Posterior vena cava (tissue), 2 donors: ENCODE measurements at regions not wholly inside any gene's neighbourhood (a gene's known extent, or its start where the extent isn't known, plus 50 kb on each side); places are given as distances from the start of the nearest gene placed in this dataset.
"Not testable (repeated sequence)": the region's sequence is repeated elsewhere in the genome, so short reads cannot be mapped to it uniquely, and the experiment has no call there.

ENCODE experiments used
- DNase-seq: peaks from one replicate; pipeline ENCODE4 v3.0.0-alpha.2; 2020; ENCODE audit warnings: low spot score
- intact Hi-C, 2 donors: fragments of 100-400 bp; cut with DNase I; formaldehyde crosslinking; loops; one replicate each; pipeline versions ENCODE4 v1.14.1 to v1.14.2; 2022 to 2023
- donor health status: DM: yes; HTN: yes; CAD: no.
- donor health status: DM: yes; HTN: yes; CAD: no.

GRCh38 chr2:11065833-11066485 is 89.3 kb upstream of the SLC66A3 start:
- intact Hi-C loops, result no loop called here
- DNase-seq, result no peak

GRCh38 chr2:11067221-11068078 is 87.8 kb upstream of the SLC66A3 start:
- intact Hi-C loops, result no loop called here
- no peak for DNase-seq

GRCh38 chr2:11068079-11068741 is 87.1 kb upstream of the SLC66A3 start:
- no peak for DNase-seq
- intact Hi-C loops, result no loop called here

GRCh38 chr2:11068856-11069526 is 86.3 kb upstream of the SLC66A3 start:
- DNase-seq, result no peak
- intact Hi-C loops, result no loop called here

GRCh38 chr2:11069566-11070185 is 85.6 kb upstream of the SLC66A3 start:
- intact Hi-C loops, result no loop called here
- no peak for DNase-seq

- intact Hi-C loops, result no loop called here
- peak; percentile 47 for DNase-seq
These were observed 84.1 kb upstream of the SLC66A3 start for GRCh38 chr2:11071211-11071610.

- intact Hi-C loops, result no loop called here
- DNase-seq, result no peak
These were observed 83.3 kb upstream of the SLC66A3 start for GRCh38 chr2:11071939-11072338.

- no peak for DNase-seq
- intact Hi-C loops, result no loop called here
These were observed 82.7 kb upstream of the SLC66A3 start for GRCh38 chr2:11072550-11072949.

GRCh38 chr2:11073251-11073650 is 82.0 kb upstream of the SLC66A3 start:
- peak; percentile 55 for DNase-seq
- intact Hi-C loops, result no loop called here

GRCh38 chr2:11073776-11074175 is 81.5 kb upstream of the SLC66A3 start:
- DNase-seq, result no peak
- intact Hi-C loops, result no loop called here

- intact Hi-C loops, result no loop called here
- no peak for DNase-seq
These were observed 80.9 kb upstream of the SLC66A3 start for GRCh38 chr2:11074246-11074820.

GRCh38 chr2:11075221-11075620 is 80.0 kb upstream of the SLC66A3 start:
- intact Hi-C loops, result no loop called here
- no peak for DNase-seq

GRCh38 chr2:11077411-11077810 is 77.9 kb upstream of the SLC66A3 start:
- intact Hi-C loops, result no loop called here
- no peak for DNase-seq

GRCh38 chr2:11079136-11079824 is 76.0 kb upstream of the SLC66A3 start:
- intact Hi-C loops, result no loop called here
- no peak for DNase-seq

- intact Hi-C loops, result no loop called here
- DNase-seq, result no peak
These were observed 74.8 kb upstream of the SLC66A3 start for GRCh38 chr2:11080253-11081115.

- no peak for DNase-seq
- intact Hi-C loops, result no loop called here
These were observed 72.4 kb upstream of the SLC66A3 start for GRCh38 chr2:11082880-11083279.

- intact Hi-C loops, DNase-seq: not testable (repeated sequence)
These were observed 66.4 kb upstream of the SLC66A3 start for GRCh38 chr2:11088821-11089220.

GRCh38 chr2:11090187-11090586 is 65.1 kb upstream of the SLC66A3 start:
- DNase-seq, result no peak
- intact Hi-C loops, result no loop called here
